ENCODE measurements at regions not wholly inside any gene's neighbourhood (a gene's known extent, or its start where the extent isn't known, plus 50 kb on each side); places are given as distances from the start of the nearest gene placed in this dataset.
A peak's percentile ranks its signal among the peaks of the same experiment; 100 is the strongest.
"Not testable (repeated sequence)": the region's sequence is repeated elsewhere in the genome, so short reads cannot be mapped to it uniquely, and the experiment has no call there.

GRCh38 chrX:41019041-41019392, 66.2 kb upstream of the USP9X start:
- no peak overlapping the region for H3K4me3 ChIP-seq (ENCODE audit: insufficient read depth in 1 of 2, low read depth in 1 of 2, low read length in 2 of 2)
- no peaks in the 10 kb centered on the region for H3K4me1 ChIP-seq (ENCODE audit: control insufficient read depth, insufficient read depth, low read depth, low read length)
- no peaks in the 10 kb centered on the region for H3K36me3 ChIP-seq (ENCODE audit: control insufficient read depth in 1 of 2, insufficient read depth in 2 of 2, low read depth in 1 of 2, low read length in 2 of 2)
- no peak overlapping the region for H2BK15ac ChIP-seq (ENCODE audit: low read depth, poor library complexity, severe bottlenecking)
- H3K18ac ChIP-seq (ENCODE audit: low read depth in 1 of 2, low read length in 2 of 2), result no peak overlapping the region
- no peak overlapping the region for H3K14ac ChIP-seq (ENCODE audit: low read length in 2 of 2)
- H3K4me2 ChIP-seq (ENCODE audit: low read length, poor library complexity, severe bottlenecking), result no peak overlapping the region
- H3K23ac ChIP-seq (ENCODE audit: low read length in 2 of 2), result no peak overlapping the region
- H3K4ac ChIP-seq (ENCODE audit: low read depth in 1 of 2, low read length in 2 of 2), result no peak overlapping the region
- no peak overlapping the region for H3K27ac ChIP-seq (ENCODE audit: low read length, poor library complexity, severe bottlenecking)
- no peak overlapping the region for H4K91ac ChIP-seq (ENCODE audit: low read length)
- peaks cover 0 to 16% of the 10 kb centered on the region in 2 experiments for H3K27me3 ChIP-seq (ENCODE audit: control insufficient read depth in 1 of 2, insufficient read depth in 1 of 2, low read length in 2 of 2)
- DNase-seq, result no peak
- H2BK5ac ChIP-seq (ENCODE audit: low read depth, low read length, poor library complexity, severe bottlenecking), result no peak overlapping the region
- peak overlapping the region in 1 of 2 experiments; percentile 42 for H2BK12ac ChIP-seq (ENCODE audit: low read length in 2 of 2)
- no peak overlapping the region for H2BK120ac ChIP-seq (ENCODE audit: low read depth, low read length)
- H4K8ac ChIP-seq (ENCODE audit: low read length), result no peak overlapping the region
- H2AFZ ChIP-seq (ENCODE audit: low read depth, low read length), result no peak overlapping the region
- H3K79me1 ChIP-seq (replicated peaks; ENCODE audit: low read length, poor library complexity, severe bottlenecking), result no peaks in the 10 kb centered on the region
- peaks cover under 1% of the 10 kb centered on the region for H3K9me3 ChIP-seq (ENCODE audit: control insufficient read depth, low read length)
- H2AK5ac ChIP-seq (ENCODE audit: low read length, severe bottlenecking), result no peak overlapping the region
- 80% methylated on average over 2 of the region's 5 CpGs for WGBS
- H3K9ac ChIP-seq (ENCODE audit: low read length), result no peak overlapping the region

- H3K4ac ChIP-seq (ENCODE audit: low read depth in 1 of 2, low read length in 2 of 2), result no peak overlapping the region
- no CpG with 5 or more reads among the region's 1 CpG for WGBS
- H2AFZ ChIP-seq (ENCODE audit: low read depth, low read length), result no peak overlapping the region
- H3K79me1 ChIP-seq (replicated peaks; ENCODE audit: low read length, poor library complexity, severe bottlenecking), result no peaks in the 10 kb centered on the region
- no peak overlapping the region for H2BK5ac ChIP-seq (ENCODE audit: low read depth, low read length, poor library complexity, severe bottlenecking)
- H3K23ac ChIP-seq (ENCODE audit: low read length in 2 of 2), result no peak overlapping the region
- H2BK12ac ChIP-seq (ENCODE audit: low read length in 2 of 2), result no peak overlapping the region
- peaks cover 5% of the 10 kb centered on the region for H3K9me3 ChIP-seq (ENCODE audit: control insufficient read depth, low read length)
- no peak overlapping the region for H3K14ac ChIP-seq (ENCODE audit: low read length in 2 of 2)
- no peak overlapping the region for H2BK120ac ChIP-seq (ENCODE audit: low read depth, low read length)
- H3K4me1 ChIP-seq (ENCODE audit: control insufficient read depth, insufficient read depth, low read depth, low read length), result no peaks in the 10 kb centered on the region
- no peak overlapping the region for H4K91ac ChIP-seq (ENCODE audit: low read length)
- no peak overlapping the region for H3K27ac ChIP-seq (ENCODE audit: low read length, poor library complexity, severe bottlenecking)
- H3K36me3 ChIP-seq (ENCODE audit: control insufficient read depth in 1 of 2, insufficient read depth in 2 of 2, low read depth in 1 of 2, low read length in 2 of 2), result no peaks in the 10 kb centered on the region
- H4K8ac ChIP-seq (ENCODE audit: low read length), result no peak overlapping the region
- peaks cover 0 to 33% of the 10 kb centered on the region in 2 experiments for H3K27me3 ChIP-seq (ENCODE audit: control insufficient read depth in 1 of 2, insufficient read depth in 1 of 2, low read length in 2 of 2)
- no peak overlapping the region for H2BK15ac ChIP-seq (ENCODE audit: low read depth, poor library complexity, severe bottlenecking)
- no peak for DNase-seq
- H3K4me3 ChIP-seq (ENCODE audit: insufficient read depth in 1 of 2, low read depth in 1 of 2, low read length in 2 of 2), result no peak overlapping the region
- H3K9ac ChIP-seq (ENCODE audit: low read length), result no peak overlapping the region
- H3K18ac ChIP-seq (ENCODE audit: low read depth in 1 of 2, low read length in 2 of 2), result no peak overlapping the region
- H3K4me2 ChIP-seq (ENCODE audit: low read length, poor library complexity, severe bottlenecking), result no peak overlapping the region
- no peak overlapping the region for H2AK5ac ChIP-seq (ENCODE audit: low read length, severe bottlenecking)
Observed at GRCh38 chrX:41022566-41022965, 62.7 kb upstream of the USP9X start.

GRCh38 chrX:41023098-41023497, 62.1 kb upstream of the USP9X start:
- Histone ChIP-seq H2BK120ac (ENCODE audit: low read depth, low read length) (no peak overlapping the region), H3K9me3 (ENCODE audit: control insufficient read depth, low read length) (peaks cover 5% of the 10 kb centered on the region), H2AK5ac (ENCODE audit: low read length, severe bottlenecking) (no peak overlapping the region), H4K8ac (ENCODE audit: low read length) (no peak overlapping the region), H3K18ac (ENCODE audit: low read depth in 1 of 2, low read length in 2 of 2) (no peak overlapping the region), H3K27ac (ENCODE audit: low read length, poor library complexity, severe bottlenecking) (no peak overlapping the region), H3K36me3 (ENCODE audit: control insufficient read depth in 1 of 2, insufficient read depth in 2 of 2, low read depth in 1 of 2, low read length in 2 of 2) (no peaks in the 10 kb centered on the region), H3K9ac (ENCODE audit: low read length) (no peak overlapping the region), H4K91ac (ENCODE audit: low read length) (no peak overlapping the region), H2BK12ac (ENCODE audit: low read length in 2 of 2) (no peak overlapping the region), H3K4me1 (ENCODE audit: control insufficient read depth, insufficient read depth, low read depth, low read length) (no peaks in the 10 kb centered on the region), H3K4me3 (ENCODE audit: insufficient read depth in 1 of 2, low read depth in 1 of 2, low read length in 2 of 2) (no peak overlapping the region), H3K4ac (ENCODE audit: low read depth in 1 of 2, low read length in 2 of 2) (no peak overlapping the region), H3K27me3 (ENCODE audit: control insufficient read depth in 1 of 2, insufficient read depth in 1 of 2, low read length in 2 of 2) (peaks cover 0 to 30% of the 10 kb centered on the region in 2 experiments), H2AFZ (ENCODE audit: low read depth, low read length) (no peak overlapping the region), H3K79me1 (replicated peaks; ENCODE audit: low read length, poor library complexity, severe bottlenecking) (no peaks in the 10 kb centered on the region), H2BK15ac (ENCODE audit: low read depth, poor library complexity, severe bottlenecking) (no peak overlapping the region), H3K4me2 (ENCODE audit: low read length, poor library complexity, severe bottlenecking) (no peak overlapping the region), H3K14ac (ENCODE audit: low read length in 2 of 2) (no peak overlapping the region), H3K23ac (ENCODE audit: low read length in 2 of 2) (no peak overlapping the region), H2BK5ac (ENCODE audit: low read depth, low read length, poor library complexity, severe bottlenecking) (no peak overlapping the region)
- WGBS, result no CpG with 5 or more reads among the region's 3 CpGs
- no peak for DNase-seq

GRCh38 chrX:41024335-41024734, 60.9 kb upstream of the USP9X start:
- H2AK5ac ChIP-seq (ENCODE audit: low read length, severe bottlenecking); DNase-seq; H4K91ac ChIP-seq (ENCODE audit: low read length): not testable (repeated sequence)

More at GRCh38 chrX:41024335-41024734, 60.9 kb upstream of the USP9X start:
- not testable (repeated sequence) for H3K9me3 ChIP-seq (ENCODE audit: control insufficient read depth, low read length); H3K9ac ChIP-seq (ENCODE audit: low read length); H3K4me2 ChIP-seq (ENCODE audit: low read length, poor library complexity, severe bottlenecking); H3K23ac ChIP-seq (ENCODE audit: low read length in 2 of 2); H3K14ac ChIP-seq (ENCODE audit: low read length in 2 of 2); H2BK12ac ChIP-seq (ENCODE audit: low read length in 2 of 2); H2BK120ac ChIP-seq (ENCODE audit: low read depth, low read length); H3K18ac ChIP-seq (ENCODE audit: low read depth in 1 of 2, low read length in 2 of 2); H3K4me1 ChIP-seq (ENCODE audit: control insufficient read depth, insufficient read depth, low read depth, low read length); H4K8ac ChIP-seq (ENCODE audit: low read length); H2BK15ac ChIP-seq (ENCODE audit: low read depth, poor library complexity, severe bottlenecking); H3K4ac ChIP-seq (ENCODE audit: low read depth in 1 of 2, low read length in 2 of 2); H2BK5ac ChIP-seq (ENCODE audit: low read depth, low read length, poor library complexity, severe bottlenecking); H3K4me3 ChIP-seq (ENCODE audit: insufficient read depth in 1 of 2, low read depth in 1 of 2, low read length in 2 of 2); H2AFZ ChIP-seq (ENCODE audit: low read depth, low read length); H3K27ac ChIP-seq (ENCODE audit: low read length, poor library complexity, severe bottlenecking); H3K79me1 ChIP-seq (replicated peaks; ENCODE audit: low read length, poor library complexity, severe bottlenecking); H3K36me3 ChIP-seq (ENCODE audit: control insufficient read depth in 1 of 2, insufficient read depth in 2 of 2, low read depth in 1 of 2, low read length in 2 of 2)
- 0% methylated on average over 1 of the region's 3 CpGs for WGBS
- peaks cover 0 to 25% of the 10 kb centered on the region in 2 experiments for H3K27me3 ChIP-seq (ENCODE audit: control insufficient read depth in 1 of 2, insufficient read depth in 1 of 2, low read length in 2 of 2)

Data from mesenchymal stem cell (in vitro differentiated cells and primary cell).